SH-SY5Y (cell line): ENCODE measurements at regions not wholly inside any gene's neighbourhood (a gene's known extent, or its start where the extent isn't known, plus 50 kb on each side); places are given as distances from the start of the nearest gene placed in this dataset.

Source experiments
- GATA2 ChIP-seq: IDR thresholded peaks from 2 replicates; pipeline ENCODE4 v1.6.1; 2011; ENCODE audit warnings: mild to moderate bottlenecking, low read depth, low read length
- GATA3 ChIP-seq: IDR thresholded peaks from 2 replicates; pipeline ENCODE4 v1.6.1; 2011; ENCODE audit warnings: low read depth, mild to moderate bottlenecking, low read length, moderate library complexity

GRCh38 chr13:83532809-83533208 is 349.5 kb downstream of the SLITRK1 start:
- TF ChIP-seq GATA2 (no peak), GATA3 (no peak)
